ENCODE measurements at regions not wholly inside any gene's neighbourhood (a gene's known extent, or its start where the extent isn't known, plus 50 kb on each side); places are given as distances from the start of the nearest gene placed in this dataset.
"Not testable (repeated sequence)": the region's sequence is repeated elsewhere in the genome, so short reads cannot be mapped to it uniquely, and the experiment has no call there.

- DNase-seq, result no peak
Measured at GRCh38 chr5:18270635-18271338, 636.5 kb downstream of the TAF11L14 start.

GRCh38 chr5:18276939-18277338 is 642.7 kb downstream of the TAF11L14 start:
- DNase-seq, result no peak

GRCh38 chr5:18281947-18282581 is 647.8 kb downstream of the TAF11L14 start:
- DNase-seq, result no peak

GRCh38 chr5:18285257-18285656 is 651.0 kb downstream of the TAF11L14 start:
- DNase-seq, result no peak

- no peak for DNase-seq
Measured at GRCh38 chr5:18292146-18292545, 657.9 kb downstream of the TAF11L14 start.

- not testable (repeated sequence) for DNase-seq
Measured at GRCh38 chr5:18295696-18296095, 661.4 kb downstream of the TAF11L14 start.

GRCh38 chr5:18299166-18299565 is 664.9 kb downstream of the TAF11L14 start:
- no peak for DNase-seq

GRCh38 chr5:18305288-18305924 is 671.1 kb downstream of the TAF11L14 start:
- DNase-seq, result no peak

GRCh38 chr5:18311266-18311665 is 677.0 kb downstream of the TAF11L14 start:
- DNase-seq, result no peak

GRCh38 chr5:18312016-18312415 is 677.8 kb downstream of the TAF11L14 start:
- DNase-seq, result no peak

GRCh38 chr5:18314192-18314778 is 680.0 kb downstream of the TAF11L14 start:
- DNase-seq, result no peak

- no peak for DNase-seq
Measured at GRCh38 chr5:18321262-18321942, 687.1 kb downstream of the TAF11L14 start.

- no peak for DNase-seq
Measured at GRCh38 chr5:18323891-18324290, 689.6 kb downstream of the TAF11L14 start.

- DNase-seq, result no peak
Measured at GRCh38 chr5:18325431-18325830, 691.2 kb downstream of the TAF11L14 start.

GRCh38 chr5:18329328-18329727 is 695.1 kb downstream of the TAF11L14 start:
- no peak for DNase-seq

GRCh38 chr5:18333841-18334240 is 699.6 kb downstream of the TAF11L14 start:
- no peak for DNase-seq

GRCh38 chr5:18334949-18335348 is 700.7 kb downstream of the TAF11L14 start:
- no peak for DNase-seq

GRCh38 chr5:18354828-18355227 is 720.6 kb downstream of the TAF11L14 start:
- no peak for DNase-seq

GRCh38 chr5:18357486-18357885 is 723.2 kb downstream of the TAF11L14 start:
- no peak for DNase-seq

GRCh38 chr5:18366234-18366633 is 732.0 kb downstream of the TAF11L14 start:
- no peak for DNase-seq

- DNase-seq, result no peak
Measured at GRCh38 chr5:18370531-18370930, 736.3 kb downstream of the TAF11L14 start.

- no peak for DNase-seq
Measured at GRCh38 chr5:18375641-18376040, 741.4 kb downstream of the TAF11L14 start.

- DNase-seq, result no peak
Measured at GRCh38 chr5:18378066-18378465, 743.8 kb downstream of the TAF11L14 start.

Data from NCI-H1436 treated with DMSO at 0.1 percent for 48 hours (cell line).